ENCODE measurements at regions not wholly inside any gene's neighbourhood (a gene's known extent, or its start where the extent isn't known, plus 50 kb on each side); places are given as distances from the start of the nearest gene placed in this dataset.

GRCh38 chr17:72303787-72304733 lies 183.2 kb downstream of the SOX9 start:
- Histone ChIP-seq H3K27ac (no peak overlapping the region), H3K36me3 (no peaks in the 10 kb centered on the region), H3K27me3 (ENCODE audit: low read depth) (no peaks in the 10 kb centered on the region), H3K9me3 (no peaks in the 10 kb centered on the region), H3K4me1 (no peaks in the 10 kb centered on the region), H3K4me3 (no peak overlapping the region)
- no peak for ATAC-seq
- intact Hi-C loops (cut with DNase I): no loop called here
- no peak for DNase-seq
- TF ChIP-seq CTCF (IDR thresholded peaks at IDR 0.05): no peak

GRCh38 chr17:72304859-72305258 lies 184.0 kb downstream of the SOX9 start:
- no peak for TF ChIP-seq CTCF (IDR thresholded peaks at IDR 0.05)
- H3K4me3 ChIP-seq: no peak overlapping the region
- no peaks in the 10 kb centered on the region for H3K9me3 ChIP-seq
- H3K27ac ChIP-seq: no peak overlapping the region
- no peaks in the 10 kb centered on the region for H3K36me3 ChIP-seq
- H3K27me3 ChIP-seq (ENCODE audit: low read depth): no peaks in the 10 kb centered on the region
- no peaks in the 10 kb centered on the region for H3K4me1 ChIP-seq
- intact Hi-C loops (cut with DNase I): no loop called here
- DNase-seq: no peak
- no peak for ATAC-seq

GRCh38 chr17:72305472-72305871 lies 184.7 kb downstream of the SOX9 start:
- no peaks in the 10 kb centered on the region for H3K9me3 ChIP-seq
- ATAC-seq (no peak), DNase-seq (no peak)
- TF ChIP-seq CTCF (IDR thresholded peaks at IDR 0.05): no peak
- no peaks in the 10 kb centered on the region for H3K36me3 ChIP-seq
- no peaks in the 10 kb centered on the region for H3K27me3 ChIP-seq (ENCODE audit: low read depth)
- H3K4me1 ChIP-seq: no peaks in the 10 kb centered on the region
- no peak overlapping the region for H3K27ac ChIP-seq
- H3K4me3 ChIP-seq: no peak overlapping the region
- intact Hi-C loops (cut with DNase I): no loop called here

GRCh38 chr17:72306037-72306436 lies 185.2 kb downstream of the SOX9 start:
- Histone ChIP-seq H3K9me3 (no peaks in the 10 kb centered on the region), H3K36me3 (no peaks in the 10 kb centered on the region), H3K4me1 (no peaks in the 10 kb centered on the region), H3K4me3 (no peak overlapping the region), H3K27ac (no peak overlapping the region), H3K27me3 (ENCODE audit: low read depth) (no peaks in the 10 kb centered on the region)
- ATAC-seq (no peak), DNase-seq (no peak)
- intact Hi-C loops (cut with DNase I): no loop called here
- TF ChIP-seq CTCF (IDR thresholded peaks at IDR 0.05): no peak

- no peaks in the 10 kb centered on the region for H3K9me3 ChIP-seq
- TF ChIP-seq CTCF (IDR thresholded peaks at IDR 0.05): no peak
- H3K27ac ChIP-seq: no peak overlapping the region
- DNase-seq (no peak), ATAC-seq (no peak)
- no peak overlapping the region for H3K4me3 ChIP-seq
- intact Hi-C loops (cut with DNase I): no loop called here
- no peaks in the 10 kb centered on the region for H3K36me3 ChIP-seq
- no peaks in the 10 kb centered on the region for H3K27me3 ChIP-seq (ENCODE audit: low read depth)
- H3K4me1 ChIP-seq: no peaks in the 10 kb centered on the region
These were observed 187.0 kb downstream of the SOX9 start for GRCh38 chr17:72307836-72308235.
